Testis (tissue), 2 donors: ENCODE measurements at regions not wholly inside any gene's neighbourhood (a gene's known extent, or its start where the extent isn't known, plus 50 kb on each side); places are given as distances from the start of the nearest gene placed in this dataset.

Experiments
- DNase-seq: peaks from one replicate; pipeline ENCODE4 v3.0.0-alpha.2; 2019
- H3K27ac ChIP-seq, 2 donors: fragments of 200-600 bp; sonication (generic); one replicate each; pipeline ENCODE4 v1.5.1; 2019
- H3K27me3 ChIP-seq: fragments of 200-600 bp; sonication (generic); one replicate; pipeline ENCODE4 v1.5.1; 2019
- H3K36me3 ChIP-seq: fragments of 200-600 bp; sonication (generic); one replicate; pipeline ENCODE4 v1.5.1; 2017; ENCODE audit warnings: low read depth; ENCODE audit errors: missing control alignments
- H3K4me1 ChIP-seq: fragments of 200-600 bp; sonication (generic); one replicate; pipeline ENCODE4 v1.5.1; 2019
- H3K4me3 ChIP-seq, 2 donors: fragments of 200-600 bp; sonication (generic); one replicate each; pipeline ENCODE4 v1.5.1; 2017 to 2019
- H3K9me3 ChIP-seq: fragments of 200-600 bp; sonication (generic); one replicate; pipeline ENCODE4 v1.5.1; 2017
- POLR2A ChIP-seq: fragments of 450-650 bp; IDR thresholded peaks from one replicate; pipeline ENCODE4 v1.6.1; 2017; ENCODE audit warnings: antibody characterized with exemption, mild to moderate bottlenecking, moderate library complexity
- WGBS, 2 donors: methylation state at CpG; one replicate each; pipeline ENCODE4 v1.1.5; 2018; 5-methylcytosine and 5-hydroxymethylcytosine counted together
- intact Hi-C: fragments of 100-400 bp; cut with DNase I; formaldehyde crosslinking; loops from one replicate; pipeline ENCODE4 v1.15.1; 2023; ENCODE audit warnings: low total_unique reads
- TF ChIP-seq, protein P1 (sequence below), 3 experiments: fragments of 450-650 bp in 2 of 3; fragments of 200-600 bp in 1 of 3; sonication (generic) in 1 of 3; IDR thresholded peaks; one replicate each; pipeline ENCODE4 v1.5.1; 2016 to 2019; ENCODE audit warnings: antibody characterized with exemption in 3 of 3, mild to moderate bottlenecking in 2 of 3, moderate library complexity in 1 of 3

DNA sequence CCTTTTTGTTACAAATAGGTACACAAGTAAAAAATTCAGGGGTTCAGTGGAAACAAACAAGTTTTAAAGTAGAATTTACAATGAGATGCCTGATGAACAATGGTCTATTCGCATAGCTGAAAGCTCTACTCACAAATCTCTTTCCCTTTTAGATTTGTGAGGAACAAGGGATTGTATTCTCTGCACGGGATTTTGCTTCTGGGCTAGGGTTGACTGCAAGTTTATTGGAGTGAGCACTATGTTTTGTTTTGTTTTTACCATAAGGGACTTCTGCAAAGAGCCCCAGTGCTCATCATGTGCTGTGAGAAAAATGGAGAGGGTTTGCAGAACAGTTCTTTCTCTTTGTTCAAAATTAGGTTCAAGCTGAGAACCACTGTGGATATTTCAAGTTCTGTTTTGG lies 160.5 kb downstream of the DLEU7 start:
- intact Hi-C loops: no loop called here
- 60 to 76% methylated on average over 2 of the region's 2 CpGs for WGBS, 2 donors
- TF ChIP-seq, protein P1, sequence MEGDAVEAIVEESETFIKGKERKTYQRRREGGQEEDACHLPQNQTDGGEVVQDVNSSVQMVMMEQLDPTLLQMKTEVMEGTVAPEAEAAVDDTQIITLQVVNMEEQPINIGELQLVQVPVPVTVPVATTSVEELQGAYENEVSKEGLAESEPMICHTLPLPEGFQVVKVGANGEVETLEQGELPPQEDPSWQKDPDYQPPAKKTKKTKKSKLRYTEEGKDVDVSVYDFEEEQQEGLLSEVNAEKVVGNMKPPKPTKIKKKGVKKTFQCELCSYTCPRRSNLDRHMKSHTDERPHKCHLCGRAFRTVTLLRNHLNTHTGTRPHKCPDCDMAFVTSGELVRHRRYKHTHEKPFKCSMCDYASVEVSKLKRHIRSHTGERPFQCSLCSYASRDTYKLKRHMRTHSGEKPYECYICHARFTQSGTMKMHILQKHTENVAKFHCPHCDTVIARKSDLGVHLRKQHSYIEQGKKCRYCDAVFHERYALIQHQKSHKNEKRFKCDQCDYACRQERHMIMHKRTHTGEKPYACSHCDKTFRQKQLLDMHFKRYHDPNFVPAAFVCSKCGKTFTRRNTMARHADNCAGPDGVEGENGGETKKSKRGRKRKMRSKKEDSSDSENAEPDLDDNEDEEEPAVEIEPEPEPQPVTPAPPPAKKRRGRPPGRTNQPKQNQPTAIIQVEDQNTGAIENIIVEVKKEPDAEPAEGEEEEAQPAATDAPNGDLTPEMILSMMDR (IDR thresholded peaks at IDR 0.05): no peak
- TF ChIP-seq POLR2A: no peak
- Histone ChIP-seq H3K4me1 (peaks cover 37% of the 10 kb centered on the region), H3K36me3 (no peaks in the 10 kb centered on the region), H3K27ac (peak overlapping the region in 1 of 2 donors; percentile 22), H3K4me3 (no peak overlapping the region), H3K9me3 (no peaks in the 10 kb centered on the region), H3K27me3 (no peaks in the 10 kb centered on the region)
- DNase-seq: no peak

DNA sequence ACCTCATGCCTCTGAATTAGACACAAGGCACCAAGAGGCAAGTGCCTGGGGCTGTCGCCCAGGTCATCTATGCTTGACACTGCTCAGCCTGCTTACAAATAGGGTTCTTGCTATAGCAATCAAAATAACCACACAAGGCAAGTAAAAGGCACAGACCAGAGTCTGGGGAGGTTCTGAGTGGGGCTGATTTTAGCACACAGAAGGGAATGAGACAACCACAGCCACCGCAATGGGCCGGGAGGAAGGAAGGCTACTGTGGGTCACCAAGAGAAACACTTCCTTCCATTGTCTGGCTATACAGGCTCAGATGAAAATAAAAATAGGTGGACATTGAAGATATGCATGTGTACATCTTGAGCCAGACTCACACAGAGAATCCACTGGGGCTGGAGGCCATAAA lies 159.1 kb downstream of the DLEU7 start:
- Histone ChIP-seq H3K27me3 (no peaks in the 10 kb centered on the region), H3K4me1 (peaks cover 37% of the 10 kb centered on the region), H3K27ac (peak overlapping the region; percentile 71 to 82), H3K4me3 (no peak overlapping the region), H3K36me3 (no peaks in the 10 kb centered on the region), H3K9me3 (no peaks in the 10 kb centered on the region)
- no peak for DNase-seq
- WGBS, 2 donors: 75 to 87% methylated on average over 2 to 3 of the region's 3 CpGs
- intact Hi-C loops: no loop called here
- TF ChIP-seq POLR2A: no peak
- TF ChIP-seq, protein P1 (IDR thresholded peaks at IDR 0.05): no peak

DNA sequence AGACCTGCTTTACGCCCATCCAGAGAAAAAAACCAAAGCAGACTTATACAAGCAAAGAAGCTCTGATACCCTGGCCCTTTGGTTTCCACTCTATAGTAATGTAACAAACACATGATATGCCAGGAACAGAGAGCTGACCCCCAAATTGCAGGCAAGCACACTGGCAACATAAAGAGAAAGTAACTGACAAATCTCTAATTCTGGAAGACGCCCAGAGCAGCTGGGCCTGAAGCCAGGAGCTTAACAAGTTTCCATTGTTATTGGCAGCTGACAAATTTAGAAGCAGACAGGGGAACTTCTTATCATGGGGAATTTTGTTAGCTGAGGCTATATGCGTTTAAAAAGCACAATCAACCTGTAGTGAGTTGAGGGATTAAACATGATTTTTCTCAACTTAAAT lies 158.0 kb downstream of the DLEU7 start:
- H3K4me1 ChIP-seq: peaks cover 37% of the 10 kb centered on the region
- H3K27ac ChIP-seq: peak overlapping the region; percentile 74 to 82
- H3K27me3 ChIP-seq: no peaks in the 10 kb centered on the region
- WGBS, 2 donors: 28 to 30% methylated on average over 3 of the region's 3 CpGs
- no peak overlapping the region for H3K4me3 ChIP-seq
- intact Hi-C loops: no loop called here
- TF ChIP-seq, protein P1 (IDR thresholded peaks at IDR 0.05): no peak
- no peak for TF ChIP-seq POLR2A
- H3K9me3 ChIP-seq: no peaks in the 10 kb centered on the region
- no peaks in the 10 kb centered on the region for H3K36me3 ChIP-seq
- peak; percentile 94 for DNase-seq

DNA sequence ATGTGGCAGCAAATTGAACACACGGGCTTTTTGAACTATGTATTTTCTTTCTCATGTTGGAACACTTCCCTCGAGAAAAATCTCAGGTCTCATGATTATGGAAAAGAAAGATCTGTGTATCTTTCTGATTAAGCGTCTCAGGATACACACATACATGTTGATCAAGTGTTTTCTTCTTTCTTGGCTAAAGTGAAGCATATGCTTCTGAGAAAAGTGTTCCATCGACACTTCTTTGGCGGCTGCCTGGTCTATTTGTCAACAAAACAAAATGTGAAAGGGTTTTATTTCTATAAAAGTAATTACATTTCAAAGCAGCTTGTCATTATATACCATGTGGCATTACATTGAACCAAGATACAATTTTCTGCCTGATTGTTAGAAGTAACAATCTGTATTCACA lies 157.5 kb downstream of the DLEU7 start:
- DNase-seq: no peak
- intact Hi-C loops: no loop called here

DNA sequence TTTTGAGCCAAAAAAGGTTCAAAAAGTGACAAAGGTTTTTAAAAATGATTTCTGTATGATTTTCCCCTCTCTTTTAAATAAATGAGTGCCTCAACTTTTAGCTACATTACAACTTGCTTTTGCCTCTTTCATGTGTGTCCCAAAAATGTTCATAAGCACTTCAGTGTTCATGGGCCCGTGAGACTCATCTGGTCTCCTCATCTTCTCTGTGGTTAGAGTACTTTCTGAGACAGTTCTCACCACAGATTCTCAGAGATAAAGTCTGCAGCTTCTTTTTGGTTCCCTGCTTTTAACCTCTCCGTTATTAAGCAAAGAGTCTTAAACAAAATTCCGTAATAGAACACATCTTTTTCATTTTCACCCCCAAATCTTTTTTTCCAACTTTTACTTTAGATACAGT lies 156.9 kb downstream of the DLEU7 start:
- Histone ChIP-seq H3K36me3 (no peaks in the 10 kb centered on the region), H3K9me3 (no peaks in the 10 kb centered on the region), H3K27me3 (no peaks in the 10 kb centered on the region), H3K27ac (peak overlapping the region; percentile 74 to 82), H3K4me1 (peaks cover 47% of the 10 kb centered on the region), H3K4me3 (no peak overlapping the region)
- 83 to 93% methylated on average over 3 of the region's 3 CpGs for WGBS, 2 donors
- no peak for DNase-seq
- intact Hi-C loops: no loop called here
- TF ChIP-seq, protein P1 (IDR thresholded peaks at IDR 0.05): no peak
- TF ChIP-seq POLR2A: no peak

More for the DNA sequence above, 157.5 kb downstream of the DLEU7 start:
- no peaks in the 10 kb centered on the region for H3K36me3 ChIP-seq
- no peak for TF ChIP-seq POLR2A
- TF ChIP-seq, protein P1 (IDR thresholded peaks at IDR 0.05): no peak
- H3K27ac ChIP-seq: peak overlapping the region; percentile 74 to 82
- 55 to 60% methylated on average over 5 of the region's 5 CpGs for WGBS, 2 donors
- H3K4me1 ChIP-seq: peaks cover 41% of the 10 kb centered on the region
- no peaks in the 10 kb centered on the region for H3K9me3 ChIP-seq
- H3K27me3 ChIP-seq: no peaks in the 10 kb centered on the region
- H3K4me3 ChIP-seq: no peak overlapping the region
